ENCODE measurements at regions not wholly inside any gene's neighbourhood (a gene's known extent, or its start where the extent isn't known, plus 50 kb on each side); places are given as distances from the start of the nearest gene placed in this dataset.
"Not testable (repeated sequence)": the region's sequence is repeated elsewhere in the genome, so short reads cannot be mapped to it uniquely, and the experiment has no call there.

GRCh38 chr2:131671841-131672470 is 144.3 kb downstream of the CCDC74A start:
- H3K9me3 ChIP-seq (replicated peaks; ENCODE audit: insufficient read depth, low read length); DNase-seq; H3K9me2 ChIP-seq (replicated peaks; ENCODE audit: insufficient read depth, low read length); H3F3A ChIP-seq (ENCODE audit: insufficient read depth, low read length); H3K27me3 ChIP-seq (replicated peaks; ENCODE audit: insufficient read depth, low read length); H4K20me1 ChIP-seq (ENCODE audit: insufficient read depth, low read length); H3K79me2 ChIP-seq (ENCODE audit: low read length); H3K36me3 ChIP-seq (replicated peaks; ENCODE audit: insufficient read depth, low read length): not testable (repeated sequence)
- H2AFZ ChIP-seq (ENCODE audit: low read length), result peak overlapping the region; percentile 70
- H3K4me2 ChIP-seq (ENCODE audit: low read depth, low read length), result peak overlapping the region; percentile 90; the same call in 1 of the 2 replicates
- peak overlapping the region; percentile 62 for H3K4me3 ChIP-seq (ENCODE audit: low read length)
- H3K4me1 ChIP-seq (ENCODE audit: low read length), result peaks cover 11% of the 10 kb centered on the region
- peak overlapping the region; percentile 16; the same call in 1 of the 2 replicates for H3K27ac ChIP-seq (ENCODE audit: low read length)
- peak overlapping the region; percentile 42; the same call in 1 of the 2 replicates for H3K9ac ChIP-seq (ENCODE audit: low read length)

- Histone ChIP-seq H3K9ac (ENCODE audit: low read length) (peak overlapping the region; percentile 42; the same call in 1 of the 2 replicates), H2AFZ (ENCODE audit: low read length) (peak overlapping the region; percentile 70), H3K4me2 (ENCODE audit: low read depth, low read length) (peak overlapping the region; percentile 90), H3K27ac (ENCODE audit: low read length) (peak overlapping the region; percentile 16; the same call in 1 of the 2 replicates), H3K4me1 (ENCODE audit: low read length) (peaks cover 11% of the 10 kb centered on the region), H3K4me3 (ENCODE audit: low read length) (peak overlapping the region; percentile 62)
- not testable (repeated sequence) for H4K20me1 ChIP-seq (ENCODE audit: insufficient read depth, low read length); H3K36me3 ChIP-seq (replicated peaks; ENCODE audit: insufficient read depth, low read length); H3K9me3 ChIP-seq (replicated peaks; ENCODE audit: insufficient read depth, low read length); H3K27me3 ChIP-seq (replicated peaks; ENCODE audit: insufficient read depth, low read length); H3K9me2 ChIP-seq (replicated peaks; ENCODE audit: insufficient read depth, low read length); H3K79me2 ChIP-seq (ENCODE audit: low read length); H3F3A ChIP-seq (ENCODE audit: insufficient read depth, low read length)
- peak; percentile 58 for DNase-seq
- peak; percentile 61 for TF ChIP-seq CTCF (IDR thresholded peaks at IDR 0.05; ENCODE audit: low read length)
Measured at GRCh38 chr2:131672471-131673399, 145.0 kb downstream of the CCDC74A start.

GRCh38 chr2:131673400-131674173 is 145.9 kb downstream of the CCDC74A start:
- H3K9me2 ChIP-seq (replicated peaks; ENCODE audit: insufficient read depth, low read length), result no peaks in the 10 kb centered on the region
- H2AFZ ChIP-seq (ENCODE audit: low read length), result peak overlapping the region; percentile 70
- no peaks in the 10 kb centered on the region for H3K27me3 ChIP-seq (replicated peaks; ENCODE audit: insufficient read depth, low read length)
- DNase-seq, result peak; percentile 85
- peak overlapping the region; percentile 2; the same call in 1 of the 2 replicates for H3K9ac ChIP-seq (ENCODE audit: low read length)
- no peaks in the 10 kb centered on the region for H3F3A ChIP-seq (ENCODE audit: insufficient read depth, low read length)
- TF ChIP-seq EZH2 (optimal IDR thresholded peaks at IDR 0.05; ENCODE audit: low read depth, low read length) (no peak), CTCF (IDR thresholded peaks at IDR 0.05; ENCODE audit: low read length) (peak; percentile 77), EZH2phosphoT487 (IDR thresholded peaks at IDR 0.05; ENCODE audit: low read length) (no peak)
- H3K36me3 ChIP-seq (replicated peaks; ENCODE audit: insufficient read depth, low read length), result no peaks in the 10 kb centered on the region
- H3K4me3 ChIP-seq (ENCODE audit: low read length), result peak overlapping the region; percentile 62
- H3K4me2 ChIP-seq (ENCODE audit: low read depth, low read length), result peak overlapping the region; percentile 90
- no peaks in the 10 kb centered on the region for H4K20me1 ChIP-seq (ENCODE audit: insufficient read depth, low read length)
- peaks cover 11% of the 10 kb centered on the region for H3K4me1 ChIP-seq (ENCODE audit: low read length)
- no peaks in the 10 kb centered on the region for H3K79me2 ChIP-seq (ENCODE audit: low read length)
- H3K9me3 ChIP-seq (replicated peaks; ENCODE audit: insufficient read depth, low read length), result no peaks in the 10 kb centered on the region
- H3K27ac ChIP-seq (ENCODE audit: low read length), result no peak overlapping the region

Measured in MM.1S (cell line).